Thyroid gland (tissue), 4 donors: ENCODE measurements at regions not wholly inside any gene's neighbourhood (a gene's known extent, or its start where the extent isn't known, plus 50 kb on each side); places are given as distances from the start of the nearest gene placed in this dataset.

Source experiments
- POLR2A ChIP-seq, 2 donors: fragments of 450-650 bp; IDR thresholded peaks; one replicate each; pipeline ENCODE4 v1.6.1; 2017; ENCODE audit warnings: antibody characterized with exemption in 2 of 2, mild to moderate bottlenecking in 2 of 2, moderate library complexity in 1 of 2
- TF ChIP-seq, protein P1 (sequence below), 6 experiments: fragments of 200-600 bp in 3 of 6; fragments of 450-650 bp in 3 of 6; sonication (generic) in 3 of 6; IDR thresholded peaks; one replicate each; pipeline ENCODE4 v1.5.1; 2016 to 2019; ENCODE audit warnings: antibody characterized with exemption in 6 of 6, mild to moderate bottlenecking in 2 of 6, inconsistent platforms in 1 of 6, moderate library complexity in 1 of 6

DNA sequence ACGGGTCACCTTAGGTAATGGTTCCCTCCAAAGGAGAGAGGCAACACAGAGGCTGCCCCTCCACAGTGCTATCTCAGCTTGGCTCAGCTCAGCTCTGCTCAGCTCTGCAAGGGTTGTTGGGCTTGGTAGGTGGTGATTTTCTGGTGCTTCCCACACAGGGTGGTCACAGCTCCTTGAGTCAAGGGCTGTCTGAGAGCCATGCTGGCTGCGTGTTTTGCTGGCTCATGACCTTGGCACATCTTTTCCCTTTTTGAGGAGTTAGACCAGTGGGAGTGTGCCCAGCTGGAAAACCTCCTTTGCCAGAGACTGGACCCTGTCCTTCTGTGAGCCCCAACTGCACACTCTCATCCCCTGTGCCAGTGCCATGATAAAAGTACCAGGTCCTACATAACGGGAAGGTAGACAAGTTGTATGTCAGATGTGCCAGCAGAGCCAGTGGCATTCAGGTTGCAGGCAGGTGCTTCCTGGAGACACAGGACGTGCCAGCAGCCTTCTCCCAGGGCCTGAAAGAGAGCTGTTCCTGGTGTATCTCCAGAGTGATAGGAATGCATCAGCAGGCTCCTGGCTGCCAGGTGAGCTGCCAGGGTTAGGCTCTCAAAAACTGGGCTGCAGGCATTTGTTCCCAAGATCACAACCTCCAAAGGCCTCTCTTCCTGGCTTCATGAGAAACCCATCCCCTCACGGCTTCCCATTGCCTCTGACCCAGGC, 118.6 kb upstream of the CXCL14 start:
- TF ChIP-seq POLR2A (IDR thresholded peaks at IDR 0.05), result no peak
- TF ChIP-seq, protein P1, sequence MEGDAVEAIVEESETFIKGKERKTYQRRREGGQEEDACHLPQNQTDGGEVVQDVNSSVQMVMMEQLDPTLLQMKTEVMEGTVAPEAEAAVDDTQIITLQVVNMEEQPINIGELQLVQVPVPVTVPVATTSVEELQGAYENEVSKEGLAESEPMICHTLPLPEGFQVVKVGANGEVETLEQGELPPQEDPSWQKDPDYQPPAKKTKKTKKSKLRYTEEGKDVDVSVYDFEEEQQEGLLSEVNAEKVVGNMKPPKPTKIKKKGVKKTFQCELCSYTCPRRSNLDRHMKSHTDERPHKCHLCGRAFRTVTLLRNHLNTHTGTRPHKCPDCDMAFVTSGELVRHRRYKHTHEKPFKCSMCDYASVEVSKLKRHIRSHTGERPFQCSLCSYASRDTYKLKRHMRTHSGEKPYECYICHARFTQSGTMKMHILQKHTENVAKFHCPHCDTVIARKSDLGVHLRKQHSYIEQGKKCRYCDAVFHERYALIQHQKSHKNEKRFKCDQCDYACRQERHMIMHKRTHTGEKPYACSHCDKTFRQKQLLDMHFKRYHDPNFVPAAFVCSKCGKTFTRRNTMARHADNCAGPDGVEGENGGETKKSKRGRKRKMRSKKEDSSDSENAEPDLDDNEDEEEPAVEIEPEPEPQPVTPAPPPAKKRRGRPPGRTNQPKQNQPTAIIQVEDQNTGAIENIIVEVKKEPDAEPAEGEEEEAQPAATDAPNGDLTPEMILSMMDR (IDR thresholded peaks at IDR 0.05), result no peak
